ENCODE measurements at regions not wholly inside any gene's neighbourhood (a gene's known extent, or its start where the extent isn't known, plus 50 kb on each side); places are given as distances from the start of the nearest gene placed in this dataset.

DNA sequence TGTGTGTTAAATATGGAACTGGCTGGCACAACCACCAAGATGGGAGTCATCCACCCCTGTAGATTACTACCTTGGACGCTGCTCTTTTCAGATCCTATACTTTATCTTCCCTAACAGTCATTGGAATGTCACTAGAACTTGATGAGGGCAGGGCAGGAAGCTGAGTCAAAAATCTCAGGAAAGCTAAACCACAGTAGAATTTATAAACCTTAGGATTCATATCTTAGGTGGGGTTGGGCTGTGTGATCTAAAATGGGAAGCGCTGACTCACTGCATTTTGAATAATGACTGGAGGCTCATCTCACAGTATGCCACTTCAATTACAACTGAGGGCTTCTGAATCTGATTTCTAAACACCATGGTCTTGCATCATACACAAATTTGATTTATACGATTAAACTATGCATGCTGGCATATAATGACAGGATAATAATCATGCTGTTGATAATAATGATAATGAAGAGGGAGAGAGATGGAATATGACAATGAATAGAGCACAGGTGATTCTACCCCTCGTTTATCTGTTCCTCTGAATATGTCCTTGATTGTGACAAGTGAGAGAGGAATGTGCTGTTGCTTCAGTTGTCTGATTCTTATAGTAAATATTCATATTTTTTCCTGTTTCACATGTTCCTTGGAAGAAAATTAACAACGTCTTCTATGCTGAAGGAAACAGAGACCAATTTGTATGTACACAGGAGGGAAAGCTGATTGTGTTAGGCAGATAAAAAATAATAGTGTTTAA, 270.3 kb upstream of the HS3ST1 start:
- H3K9me3 ChIP-seq: peaks cover 0 to under 1% (median 0%) of the 10 kb centered on the region in 4 donors
- H3K36me3 ChIP-seq: no peaks in the 10 kb centered on the region
- no peak overlapping the region for H3K27ac ChIP-seq
- no peaks in the 10 kb centered on the region for H3K27me3 ChIP-seq
- 68 to 77% methylated on average over 5 of the region's 5 CpGs for WGBS, 2 donors
- no peak for TF ChIP-seq EP300 (IDR thresholded peaks at IDR 0.05)
- no peak for TF ChIP-seq POLR2A (IDR thresholded peaks at IDR 0.05)
- TF ChIP-seq, protein P1, sequence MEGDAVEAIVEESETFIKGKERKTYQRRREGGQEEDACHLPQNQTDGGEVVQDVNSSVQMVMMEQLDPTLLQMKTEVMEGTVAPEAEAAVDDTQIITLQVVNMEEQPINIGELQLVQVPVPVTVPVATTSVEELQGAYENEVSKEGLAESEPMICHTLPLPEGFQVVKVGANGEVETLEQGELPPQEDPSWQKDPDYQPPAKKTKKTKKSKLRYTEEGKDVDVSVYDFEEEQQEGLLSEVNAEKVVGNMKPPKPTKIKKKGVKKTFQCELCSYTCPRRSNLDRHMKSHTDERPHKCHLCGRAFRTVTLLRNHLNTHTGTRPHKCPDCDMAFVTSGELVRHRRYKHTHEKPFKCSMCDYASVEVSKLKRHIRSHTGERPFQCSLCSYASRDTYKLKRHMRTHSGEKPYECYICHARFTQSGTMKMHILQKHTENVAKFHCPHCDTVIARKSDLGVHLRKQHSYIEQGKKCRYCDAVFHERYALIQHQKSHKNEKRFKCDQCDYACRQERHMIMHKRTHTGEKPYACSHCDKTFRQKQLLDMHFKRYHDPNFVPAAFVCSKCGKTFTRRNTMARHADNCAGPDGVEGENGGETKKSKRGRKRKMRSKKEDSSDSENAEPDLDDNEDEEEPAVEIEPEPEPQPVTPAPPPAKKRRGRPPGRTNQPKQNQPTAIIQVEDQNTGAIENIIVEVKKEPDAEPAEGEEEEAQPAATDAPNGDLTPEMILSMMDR (IDR thresholded peaks at IDR 0.05): no peak
- DNase-seq (ENCODE audit: low spot score in 2 of 2): no peak
- H3K4me3 ChIP-seq: no peak overlapping the region
- no peaks in the 10 kb centered on the region for H3K4me1 ChIP-seq

DNA sequence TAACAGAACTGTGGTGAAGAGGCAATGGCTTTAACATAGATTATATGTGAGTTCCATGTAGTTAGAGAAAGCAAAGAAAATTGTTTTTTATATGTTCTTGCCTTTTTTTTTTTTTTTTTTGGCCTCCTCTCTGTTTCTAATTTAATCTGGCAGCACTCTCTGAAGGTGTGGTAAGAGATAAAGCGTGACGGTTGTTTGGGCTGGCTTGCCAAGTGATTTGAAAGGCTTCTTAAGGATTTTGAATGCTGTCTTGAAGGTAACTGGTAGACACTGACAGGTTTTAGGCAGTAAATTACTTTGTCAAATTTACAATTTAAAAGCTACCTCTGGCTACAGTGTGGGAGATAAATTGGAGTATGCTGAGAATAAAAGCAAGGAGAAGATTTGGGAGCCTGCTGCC, 269.3 kb upstream of the HS3ST1 start:
- no peak for DNase-seq (ENCODE audit: low spot score in 2 of 2)
- H3K27ac ChIP-seq: no peak overlapping the region
- TF ChIP-seq EP300 (IDR thresholded peaks at IDR 0.05) (no peak), POLR2A (IDR thresholded peaks at IDR 0.05) (no peak)
- TF ChIP-seq, protein P1 (IDR thresholded peaks at IDR 0.05): no peak
- H3K27me3 ChIP-seq: no peaks in the 10 kb centered on the region
- 73% methylated on average over 2 of the region's 2 CpGs for WGBS, 2 donors
- H3K9me3 ChIP-seq: peaks cover 0 to 8% (median 0%) of the 10 kb centered on the region in 4 donors
- no peak overlapping the region for H3K4me3 ChIP-seq
- no peaks in the 10 kb centered on the region for H3K4me1 ChIP-seq
- no peaks in the 10 kb centered on the region for H3K36me3 ChIP-seq

DNA sequence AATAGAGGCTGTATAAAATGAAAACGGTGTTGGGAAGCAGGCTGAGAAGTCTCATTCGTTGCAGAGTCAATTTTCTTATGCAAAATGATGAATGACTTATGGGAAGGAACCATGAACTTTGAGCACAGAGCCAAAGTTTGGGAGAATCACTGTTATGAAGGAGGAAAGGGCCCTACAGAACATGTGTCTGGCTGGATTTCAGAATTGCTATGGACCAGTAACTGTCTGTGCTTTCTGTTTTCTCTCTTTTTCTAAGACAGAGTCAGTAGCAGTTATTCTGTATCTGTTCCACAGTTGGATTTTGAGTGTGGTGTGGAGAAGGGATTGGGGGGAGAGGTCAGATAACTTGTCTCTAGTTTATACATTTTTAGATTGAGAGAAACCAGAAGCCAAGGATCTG, 265.0 kb upstream of the HS3ST1 start:
- H3K27me3 ChIP-seq: no peaks in the 10 kb centered on the region
- 33 to 64% methylated on average over 2 of the region's 2 CpGs for WGBS, 2 donors

DNA sequence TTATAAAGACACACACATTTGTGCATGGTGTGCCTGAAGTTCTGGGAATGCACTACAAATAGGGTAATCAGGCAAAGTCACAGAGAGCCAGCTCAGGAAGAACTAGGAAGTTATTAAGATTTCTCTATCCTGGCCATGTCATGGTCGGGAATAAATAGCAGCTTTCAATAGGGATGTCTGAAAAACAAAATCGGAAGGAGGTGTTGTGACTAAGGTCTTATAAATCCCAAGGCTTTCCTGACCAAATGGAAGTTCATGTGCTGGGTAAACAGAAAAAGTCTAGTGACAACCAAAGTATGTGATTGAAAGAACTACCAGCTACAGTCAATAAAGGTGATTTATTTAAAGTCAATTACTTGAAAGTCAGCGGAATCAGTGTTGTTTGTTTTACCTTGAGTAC, 262.5 kb upstream of the HS3ST1 start:
- WGBS, 2 donors: 67 to 71% methylated on average over 3 of the region's 3 CpGs
- no peak for TF ChIP-seq POLR2A (IDR thresholded peaks at IDR 0.05)
- no peak for TF ChIP-seq EP300 (IDR thresholded peaks at IDR 0.05)
- TF ChIP-seq, protein P1 (IDR thresholded peaks at IDR 0.05): no peak

More for the DNA sequence above, 265.0 kb upstream of the HS3ST1 start:
- no peak for DNase-seq (ENCODE audit: low spot score in 2 of 2)
- Histone ChIP-seq H3K27ac (no peak overlapping the region), H3K4me1 (no peaks in the 10 kb centered on the region), H3K4me3 (no peak overlapping the region), H3K9me3 (peaks cover 0 to 10% (median 0%) of the 10 kb centered on the region in 4 donors), H3K36me3 (no peaks in the 10 kb centered on the region)
- TF ChIP-seq POLR2A (IDR thresholded peaks at IDR 0.05) (no peak), EP300 (IDR thresholded peaks at IDR 0.05) (no peak)
- TF ChIP-seq, protein P1 (IDR thresholded peaks at IDR 0.05): no peak

DNA sequence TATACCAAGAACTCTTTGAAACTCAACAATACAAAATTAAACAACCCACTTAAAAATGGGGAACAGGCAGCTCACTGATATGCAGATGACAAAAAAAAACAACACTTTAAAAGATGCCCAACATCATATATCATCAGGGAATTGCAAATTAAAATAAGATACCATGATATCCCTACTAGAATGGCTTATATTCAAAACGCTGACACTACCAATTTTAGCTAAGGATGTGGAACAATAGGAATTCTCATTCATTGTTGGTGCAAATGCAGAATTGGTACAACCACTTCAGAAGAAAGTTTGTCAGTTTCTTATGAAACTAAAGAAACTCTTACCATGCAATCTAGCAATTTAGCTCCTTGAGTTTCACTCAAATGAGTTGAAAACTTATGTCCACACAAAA, 259.0 kb upstream of the HS3ST1 start:
- WGBS, 2 donors: 83 to 88% methylated on average over 1 of the region's 1 CpG
- TF ChIP-seq EP300 (IDR thresholded peaks at IDR 0.05) (no peak), POLR2A (IDR thresholded peaks at IDR 0.05) (no peak)
- TF ChIP-seq, protein P1 (IDR thresholded peaks at IDR 0.05): no peak

More for the DNA sequence above, 262.5 kb upstream of the HS3ST1 start:
- H3K4me1 ChIP-seq: no peaks in the 10 kb centered on the region
- H3K27ac ChIP-seq: no peak overlapping the region
- H3K9me3 ChIP-seq: peaks cover 0 to 10% (median 0%) of the 10 kb centered on the region in 4 donors
- no peaks in the 10 kb centered on the region for H3K36me3 ChIP-seq
- no peaks in the 10 kb centered on the region for H3K27me3 ChIP-seq
- DNase-seq (ENCODE audit: low spot score in 2 of 2): no peak
- no peak overlapping the region for H3K4me3 ChIP-seq

More for the DNA sequence above, 259.0 kb upstream of the HS3ST1 start:
- H3K4me1 ChIP-seq: no peaks in the 10 kb centered on the region
- no peaks in the 10 kb centered on the region for H3K27me3 ChIP-seq
- H3K9me3 ChIP-seq: no peaks in the 10 kb centered on the region
- DNase-seq (ENCODE audit: low spot score in 2 of 2): no peak
- H3K27ac ChIP-seq: no peak overlapping the region
- no peaks in the 10 kb centered on the region for H3K36me3 ChIP-seq
- H3K4me3 ChIP-seq: no peak overlapping the region

Data from tibial nerve (tissue), 4 donors.